ENCODE measurements at regions not wholly inside any gene's neighbourhood (a gene's known extent, or its start where the extent isn't known, plus 50 kb on each side); places are given as distances from the start of the nearest gene placed in this dataset.
A peak's percentile ranks its signal among the peaks of the same experiment; 100 is the strongest.
"Not testable (repeated sequence)": the region's sequence is repeated elsewhere in the genome, so short reads cannot be mapped to it uniquely, and the experiment has no call there.

GRCh38 chr5:100641833-100642232, 106.7 kb downstream of the FAM174A start:
- DNase-seq (ENCODE audit: low spot score) (no peak), FAIRE-seq (no peak)

GRCh38 chr5:100643473-100643872, 108.3 kb downstream of the FAM174A start:
- DNase-seq (ENCODE audit: low spot score) (no peak), FAIRE-seq (no peak)

DNA sequence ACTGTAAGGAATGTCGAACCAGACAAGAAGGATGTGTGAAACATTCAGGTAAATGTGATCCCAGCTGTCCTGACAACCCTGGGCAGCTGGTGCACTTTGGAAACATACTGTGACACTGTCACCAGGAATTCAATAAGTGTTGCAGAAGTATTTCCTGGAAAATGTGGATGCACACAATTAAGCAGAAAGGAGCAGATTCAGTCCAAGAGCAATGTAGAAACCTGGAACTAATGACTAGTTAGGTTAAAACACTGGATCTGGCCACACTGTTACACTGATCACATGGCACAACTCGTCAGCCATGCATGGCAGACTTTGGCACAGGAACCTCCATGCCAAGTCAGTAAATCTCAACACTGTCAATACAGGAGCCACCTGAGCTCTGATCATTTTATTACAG, 109.0 kb downstream of the FAM174A start:
- no peak for DNase-seq (ENCODE audit: low spot score)
- no peak for FAIRE-seq

- FAIRE-seq (no peak), DNase-seq (ENCODE audit: low spot score) (no peak)
These were observed 109.6 kb downstream of the FAM174A start for GRCh38 chr5:100644776-100645175.

GRCh38 chr5:100646011-100646410, 110.8 kb downstream of the FAM174A start:
- DNase-seq (ENCODE audit: low spot score) = no peak

DNA sequence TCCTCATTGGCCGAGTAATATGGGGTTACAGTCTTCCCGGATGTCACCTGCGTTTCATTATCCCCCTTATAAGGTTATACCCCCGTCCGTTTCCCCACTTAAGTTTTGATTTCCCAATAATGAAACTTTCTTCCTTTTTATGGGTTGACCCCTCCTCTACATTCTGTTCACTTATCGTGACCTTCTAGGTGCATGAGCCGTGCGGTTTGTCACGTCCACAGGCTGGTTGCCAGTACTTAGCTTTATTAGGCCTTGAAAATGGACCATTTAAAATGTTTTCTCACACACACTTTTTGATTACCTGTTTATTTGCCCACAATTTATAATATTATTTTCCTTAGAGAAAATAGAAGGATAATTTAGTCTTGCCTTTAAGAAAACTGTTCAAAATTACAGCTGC, 111.5 kb downstream of the FAM174A start:
- FAIRE-seq = no peak

More at GRCh38 chr5:100646011-100646410, 110.8 kb downstream of the FAM174A start:
- no peak for FAIRE-seq

DNA sequence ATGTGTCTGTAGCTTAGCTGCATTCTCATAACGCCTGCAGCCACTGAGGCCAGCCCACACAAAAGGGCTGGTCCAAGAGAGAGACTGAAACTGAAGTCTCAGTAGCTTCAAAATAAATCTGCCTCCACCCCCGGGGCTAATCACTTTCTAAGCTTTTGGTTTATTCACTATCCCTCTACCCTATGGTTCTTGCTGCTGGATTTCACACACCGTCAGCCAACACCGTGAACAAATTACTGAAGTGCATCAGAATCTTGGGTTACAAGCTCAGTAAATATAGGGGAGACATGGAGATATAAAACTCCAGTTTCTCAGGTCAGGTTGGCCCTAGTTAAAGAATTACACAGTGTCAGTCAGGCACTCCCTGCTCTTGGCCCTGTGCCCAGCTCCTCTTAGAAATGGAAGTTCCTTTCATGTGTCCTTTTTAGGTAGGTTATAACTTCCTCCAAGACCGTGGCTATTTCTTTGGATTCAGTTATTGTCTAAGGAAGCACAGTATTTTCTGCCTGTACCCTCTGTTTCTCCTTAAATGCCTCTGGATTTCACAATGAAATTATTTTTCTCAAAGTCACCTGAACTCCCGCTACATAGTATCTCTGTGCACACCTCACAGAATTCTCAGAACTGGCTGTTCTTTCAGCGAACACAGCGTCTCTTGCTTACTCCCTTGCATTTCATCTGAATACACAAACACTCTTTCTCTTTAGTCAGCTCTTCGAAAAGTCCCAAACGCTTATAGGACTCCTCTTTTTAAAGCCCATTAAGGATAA, 112.5 kb downstream of the FAM174A start:
- DNase-seq (ENCODE audit: low spot score) (peak; percentile 10), FAIRE-seq (no peak)

More for the DNA sequence above, 111.5 kb downstream of the FAM174A start:
- DNase-seq (ENCODE audit: low spot score) = no peak

DNA sequence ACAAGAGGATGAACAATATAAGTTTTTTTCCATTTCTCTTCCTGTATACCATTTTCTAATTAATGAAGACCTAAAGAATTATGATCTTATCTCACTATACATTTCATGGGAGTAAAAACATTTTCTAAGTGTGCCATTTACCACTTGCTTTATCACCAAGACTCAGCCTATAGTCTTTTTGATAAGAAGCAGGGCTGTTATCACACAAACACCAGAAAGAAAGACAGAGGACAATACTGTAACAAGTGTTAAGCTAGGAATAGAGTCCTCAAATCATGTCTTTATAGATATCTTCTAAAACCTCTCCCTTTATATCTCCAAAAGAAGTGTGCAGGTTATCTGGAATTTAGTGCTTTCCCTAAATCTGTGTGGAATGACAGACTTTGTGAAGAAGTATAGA, 119.7 kb downstream of the FAM174A start:
- DNase-seq (ENCODE audit: low spot score) = no peak
- FAIRE-seq = no peak

DNA sequence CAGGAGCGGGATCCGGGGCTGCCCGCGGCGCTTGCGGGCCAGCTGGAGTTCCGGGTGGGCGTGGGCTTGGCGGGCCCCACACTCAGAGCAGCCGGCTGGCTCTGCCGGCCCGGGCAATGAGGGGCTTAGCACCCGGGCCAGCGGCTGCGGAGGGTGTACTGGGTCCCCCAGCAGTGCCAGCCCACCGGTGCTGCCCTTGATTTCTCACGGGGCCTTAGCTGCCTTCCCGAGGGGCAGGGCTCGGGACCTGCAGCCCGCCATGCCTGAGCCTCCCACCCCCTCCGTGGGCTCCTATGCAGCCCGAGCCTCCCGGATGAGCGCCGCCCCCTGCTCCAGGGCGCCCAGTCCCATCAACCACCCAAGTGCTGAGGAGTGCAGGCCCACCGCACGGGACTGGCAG, 121.6 kb downstream of the FAM174A start:
- FAIRE-seq; DNase-seq (ENCODE audit: low spot score): not testable (repeated sequence)

- FAIRE-seq (no peak), DNase-seq (ENCODE audit: low spot score) (no peak)
These were observed 124.1 kb downstream of the FAM174A start for GRCh38 chr5:100659080-100659795.

DNA sequence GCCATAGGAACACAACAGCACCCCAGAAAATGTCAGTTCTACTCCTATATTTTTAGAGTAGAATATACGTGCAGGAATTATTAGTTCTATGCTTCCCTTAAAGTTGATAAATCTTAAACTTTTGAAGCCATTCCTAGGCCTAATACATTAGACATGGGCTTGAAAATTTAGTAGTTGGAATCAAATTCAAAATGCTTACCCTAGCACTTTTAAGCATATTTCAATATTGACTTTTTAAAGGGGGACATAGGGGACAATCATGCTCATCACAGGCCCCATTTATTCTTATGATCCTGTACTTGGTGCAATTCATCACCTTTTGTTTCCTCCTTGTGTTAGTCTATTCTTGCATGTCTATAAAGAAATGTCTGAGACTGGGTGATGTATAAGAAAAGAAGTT, 129.0 kb downstream of the FAM174A start:
- FAIRE-seq = no peak
- no peak for DNase-seq (ENCODE audit: low spot score)

- FAIRE-seq (no peak), DNase-seq (ENCODE audit: low spot score) (peak; percentile 25)
These were observed 132.0 kb downstream of the FAM174A start for GRCh38 chr5:100667161-100667630.

- FAIRE-seq (no peak), DNase-seq (ENCODE audit: low spot score) (no peak)
These were observed 133.3 kb downstream of the FAM174A start for GRCh38 chr5:100668511-100668910.

DNA sequence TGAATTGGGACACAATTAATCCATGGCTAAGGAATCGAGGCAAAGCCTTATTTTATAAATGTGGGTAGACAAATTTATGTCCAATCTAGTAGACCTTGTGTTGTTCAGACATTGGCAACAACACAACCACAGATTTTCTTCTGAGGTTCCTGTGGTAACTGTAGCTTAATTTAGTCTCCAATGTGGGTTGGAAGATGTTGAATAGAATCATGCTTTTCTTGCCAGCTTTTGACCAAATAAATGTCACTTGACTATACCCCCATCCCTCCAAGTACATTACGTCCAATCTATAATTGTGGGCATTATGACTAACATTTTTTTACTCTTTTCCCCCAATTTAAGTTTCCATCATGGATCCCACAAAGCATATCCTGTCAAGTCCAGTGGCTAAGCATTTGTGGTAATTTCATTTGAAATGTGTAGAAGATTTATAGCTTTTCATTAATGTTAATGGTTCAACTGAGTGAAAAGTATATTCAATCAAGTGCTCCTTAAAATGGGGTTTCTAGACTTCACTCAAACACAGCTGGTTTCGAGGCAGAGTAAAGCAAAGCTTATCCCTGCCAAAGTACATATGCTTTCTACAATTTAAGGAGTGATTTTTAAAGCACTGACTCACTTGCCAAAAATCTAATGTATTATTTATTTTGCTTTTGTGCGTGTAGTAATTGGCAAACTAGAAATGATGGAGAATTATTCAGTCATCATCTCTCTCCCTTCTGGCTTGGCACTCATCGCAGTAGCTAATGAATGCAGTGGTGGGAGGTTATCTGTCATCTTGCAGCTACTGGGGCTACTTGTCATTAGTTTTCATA, 141.8 kb downstream of the FAM174A start:
- FAIRE-seq = no peak
- DNase-seq (ENCODE audit: low spot score) = no peak

DNA sequence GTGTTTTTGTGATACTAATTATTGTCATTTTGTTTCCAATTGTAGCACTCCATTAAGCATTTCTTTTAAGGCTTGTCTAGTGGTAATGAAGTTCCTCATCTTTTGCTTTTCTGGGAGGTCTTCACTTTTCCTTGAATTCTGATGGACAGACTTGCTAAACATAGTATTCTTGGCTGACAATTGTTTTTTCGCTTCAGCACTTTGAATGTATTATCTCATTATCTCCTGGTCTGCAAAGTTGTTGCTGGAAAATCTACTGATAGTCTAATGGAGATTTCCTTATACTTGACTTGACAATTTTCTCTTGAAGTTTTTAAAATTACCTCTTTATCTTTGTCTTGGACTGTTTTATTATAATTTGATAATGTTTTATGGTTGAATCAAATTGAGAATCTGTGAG, 147.5 kb downstream of the FAM174A start:
- DNase-seq (ENCODE audit: low spot score) = no peak
- FAIRE-seq = no peak

- no peak for FAIRE-seq
- no peak for DNase-seq (ENCODE audit: low spot score)
These were observed 148.7 kb downstream of the FAM174A start for GRCh38 chr5:100683881-100684280.

DNA sequence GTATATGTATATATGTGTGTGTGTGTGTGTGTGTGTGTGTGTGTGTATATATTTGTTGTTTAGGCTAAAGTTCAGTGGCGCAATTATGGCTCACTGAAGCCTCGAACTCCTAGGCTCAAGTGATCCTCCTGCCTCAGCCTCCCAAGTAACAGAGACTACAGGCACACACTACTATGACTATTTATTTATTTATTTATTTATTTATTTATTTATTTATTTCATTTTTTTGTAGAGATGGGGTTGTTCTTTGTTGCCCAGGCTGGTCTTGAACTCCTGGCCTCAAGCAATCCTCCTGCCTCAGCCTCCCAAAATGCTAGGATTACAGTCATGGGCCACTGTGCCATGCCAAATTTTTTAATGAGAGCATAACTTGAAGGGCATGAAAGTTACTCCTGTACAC, 149.9 kb downstream of the FAM174A start:
- not testable (repeated sequence) for DNase-seq (ENCODE audit: low spot score); FAIRE-seq

DNA sequence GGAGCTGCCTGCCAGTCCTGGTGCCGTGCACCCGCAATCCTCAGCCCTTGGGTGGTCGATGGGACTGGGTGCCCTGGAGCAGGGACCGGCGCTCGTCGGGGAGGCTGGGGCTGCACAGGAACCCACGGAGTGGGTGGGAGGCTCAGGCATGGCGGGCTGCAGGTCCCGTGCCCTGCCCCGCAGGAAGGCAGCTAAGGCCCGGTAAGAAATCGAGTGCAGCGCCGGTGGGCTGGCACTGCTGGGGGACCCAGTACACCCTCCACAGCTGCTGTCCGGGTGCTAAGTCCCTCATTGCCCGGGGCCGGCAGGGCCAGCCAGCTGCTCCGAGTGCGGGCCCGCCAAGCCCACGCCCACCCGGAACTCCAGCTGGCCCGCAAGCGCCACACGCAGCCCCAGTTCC, 153.7 kb downstream of the FAM174A start:
- DNase-seq (ENCODE audit: low spot score); FAIRE-seq: not testable (repeated sequence)

GRCh38 chr5:100690036-100690560, 154.9 kb downstream of the FAM174A start:
- FAIRE-seq (no peak), DNase-seq (ENCODE audit: low spot score) (no peak)

- FAIRE-seq (no peak), DNase-seq (ENCODE audit: low spot score) (no peak)
These were observed 155.9 kb downstream of the FAM174A start for GRCh38 chr5:100691085-100691484.

- no peak for DNase-seq (ENCODE audit: low spot score)
These were observed 156.4 kb downstream of the FAM174A start for GRCh38 chr5:100691548-100691947.

More at GRCh38 chr5:100691548-100691947, 156.4 kb downstream of the FAM174A start:
- no peak for FAIRE-seq
